ENCODE measurements at regions not wholly inside any gene's neighbourhood (a gene's known extent, or its start where the extent isn't known, plus 50 kb on each side); places are given as distances from the start of the nearest gene placed in this dataset.

- no TSS peak for BruUV-seq (replicated peaks)
- Histone ChIP-seq H3K27ac (ENCODE audit: low read length) (no peak overlapping the region), H3K36me3 (ENCODE audit: low read depth, low read length) (no peaks in the 10 kb centered on the region), H3K9me2 (replicated peaks; ENCODE audit: low read length) (no peaks in the 10 kb centered on the region), H3K4me1 (ENCODE audit: insufficient read depth, low read length) (no peaks in the 10 kb centered on the region), H3K79me2 (ENCODE audit: low read length) (no peaks in the 10 kb centered on the region), H3K27me3 (ENCODE audit: low read length) (0 out of 2 replicates have a peak, but pooled peaks cover 3% of the 10 kb centered on the region), H2AFZ (ENCODE audit: low read length) (no peak overlapping the region), H3K9me3 (ENCODE audit: low read length) (no peaks in the 10 kb centered on the region), H3K4me2 (ENCODE audit: low read length) (no peak overlapping the region), H3K4me3 (ENCODE audit: low read length) (no peak overlapping the region), H3K9ac (ENCODE audit: low read length) (no peak overlapping the region), H3F3A (ENCODE audit: low read length, unreplicated experiment) (no peaks in the 10 kb centered on the region), H4K20me1 (ENCODE audit: low read length) (no peaks in the 10 kb centered on the region)
- TF ChIP-seq CTCF (conservative IDR thresholded peaks at IDR 0.05; ENCODE audit: low read depth, low read length) (no peak), EZH2 (IDR thresholded peaks at IDR 0.05; ENCODE audit: low read length, unreplicated experiment) (no peak), EZH2phosphoT487 (IDR thresholded peaks at IDR 0.05; ENCODE audit: borderline replicate concordance, low read length) (no peak)
- CTCF ChIA-PET, result no interaction called here
- POLR2A ChIA-PET (ENCODE audit: unreplicated experiment), result no interaction called here
- intact Hi-C loops (cut with micrococcal nuclease), result no loop called here
- DNase-seq, result no peak
- no peak for ATAC-seq
Observed at GRCh38 chr1:116835161-116835560, 74.6 kb upstream of the PTGFRN start.

GRCh38 chr1:116836099-116836498 lies 73.6 kb upstream of the PTGFRN start:
- ChIA-PET CTCF (no interaction called here), POLR2A (ENCODE audit: unreplicated experiment) (no interaction called here)
- Histone ChIP-seq H3K9me3 (ENCODE audit: low read length) (no peaks in the 10 kb centered on the region), H2AFZ (ENCODE audit: low read length) (no peak overlapping the region), H3K27ac (ENCODE audit: low read length) (no peak overlapping the region), H3K79me2 (ENCODE audit: low read length) (no peaks in the 10 kb centered on the region), H3K9ac (ENCODE audit: low read length) (no peak overlapping the region), H3K4me1 (ENCODE audit: insufficient read depth, low read length) (no peaks in the 10 kb centered on the region), H4K20me1 (ENCODE audit: low read length) (no peaks in the 10 kb centered on the region), H3K4me2 (ENCODE audit: low read length) (no peak overlapping the region), H3K9me2 (replicated peaks; ENCODE audit: low read length) (no peaks in the 10 kb centered on the region), H3K36me3 (ENCODE audit: low read depth, low read length) (no peaks in the 10 kb centered on the region), H3K27me3 (ENCODE audit: low read length) (0 out of 2 replicates have a peak, but pooled peaks cover 3% of the 10 kb centered on the region), H3F3A (ENCODE audit: low read length, unreplicated experiment) (no peaks in the 10 kb centered on the region), H3K4me3 (ENCODE audit: low read length) (no peak overlapping the region)
- BruUV-seq (replicated peaks), result no TSS peak
- intact Hi-C loops (cut with micrococcal nuclease), result no loop called here
- DNase-seq (no peak), ATAC-seq (no peak)
- TF ChIP-seq EZH2phosphoT487 (IDR thresholded peaks at IDR 0.05; ENCODE audit: borderline replicate concordance, low read length) (no peak), EZH2 (IDR thresholded peaks at IDR 0.05; ENCODE audit: low read length, unreplicated experiment) (no peak), CTCF (conservative IDR thresholded peaks at IDR 0.05; ENCODE audit: low read depth, low read length) (no peak)

GRCh38 chr1:116841569-116842344 lies 68.0 kb upstream of the PTGFRN start:
- Histone ChIP-seq H2AFZ (ENCODE audit: low read length) (no peak overlapping the region), H4K20me1 (ENCODE audit: low read length) (no peaks in the 10 kb centered on the region), H3K9ac (ENCODE audit: low read length) (no peak overlapping the region), H3K4me1 (ENCODE audit: insufficient read depth, low read length) (no peaks in the 10 kb centered on the region), H3K4me2 (ENCODE audit: low read length) (no peak overlapping the region), H3K79me2 (ENCODE audit: low read length) (no peaks in the 10 kb centered on the region), H3K36me3 (ENCODE audit: low read depth, low read length) (no peaks in the 10 kb centered on the region), H3K9me3 (ENCODE audit: low read length) (no peaks in the 10 kb centered on the region), H3K9me2 (replicated peaks; ENCODE audit: low read length) (no peaks in the 10 kb centered on the region), H3K27ac (ENCODE audit: low read length) (no peak overlapping the region), H3K4me3 (ENCODE audit: low read length) (no peak overlapping the region), H3F3A (ENCODE audit: low read length, unreplicated experiment) (no peaks in the 10 kb centered on the region), H3K27me3 (ENCODE audit: low read length) (no peaks in the 10 kb centered on the region)
- no peak for DNase-seq
- intact Hi-C loops (cut with micrococcal nuclease), result no loop called here
- no peak for ATAC-seq
- ChIA-PET CTCF (interaction anchor here (0.5 kb wide), 1 partner anchor 126 kb away, joined by 3 read pairs; no protein-coding TSS in a partner anchor), POLR2A (ENCODE audit: unreplicated experiment) (no interaction called here)
- BruUV-seq (replicated peaks), result no TSS peak
- TF ChIP-seq EZH2 (IDR thresholded peaks at IDR 0.05; ENCODE audit: low read length, unreplicated experiment), result no peak
- TF ChIP-seq EZH2phosphoT487 (IDR thresholded peaks at IDR 0.05; ENCODE audit: borderline replicate concordance, low read length), result no peak
- no peak for TF ChIP-seq CTCF (conservative IDR thresholded peaks at IDR 0.05; ENCODE audit: low read depth, low read length)

All from PC-3 (cell line).